ENCODE measurements at regions not wholly inside any gene's neighbourhood (a gene's known extent, or its start where the extent isn't known, plus 50 kb on each side); places are given as distances from the start of the nearest gene placed in this dataset.

DNA sequence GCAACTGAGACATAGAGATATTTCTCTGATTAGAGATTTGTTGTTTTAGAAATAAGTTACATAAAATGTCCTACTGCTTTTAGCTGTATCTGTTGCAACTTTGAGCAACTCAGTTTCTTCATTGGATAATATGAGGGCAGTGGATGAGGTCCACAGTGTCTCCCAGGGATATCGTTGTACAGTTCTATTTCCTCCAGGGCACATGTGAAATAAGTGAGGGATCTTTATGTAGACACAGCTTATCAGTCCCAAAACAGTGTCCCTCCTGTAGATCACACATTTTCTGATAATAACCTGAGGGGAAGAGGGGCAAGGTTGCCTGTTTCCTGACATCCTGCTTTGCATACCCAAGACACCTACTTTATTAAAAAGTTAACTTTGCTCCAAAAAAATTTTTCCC lies 1231.2 kb upstream of the ZEB2 start:
- TF ChIP-seq, protein P1, sequence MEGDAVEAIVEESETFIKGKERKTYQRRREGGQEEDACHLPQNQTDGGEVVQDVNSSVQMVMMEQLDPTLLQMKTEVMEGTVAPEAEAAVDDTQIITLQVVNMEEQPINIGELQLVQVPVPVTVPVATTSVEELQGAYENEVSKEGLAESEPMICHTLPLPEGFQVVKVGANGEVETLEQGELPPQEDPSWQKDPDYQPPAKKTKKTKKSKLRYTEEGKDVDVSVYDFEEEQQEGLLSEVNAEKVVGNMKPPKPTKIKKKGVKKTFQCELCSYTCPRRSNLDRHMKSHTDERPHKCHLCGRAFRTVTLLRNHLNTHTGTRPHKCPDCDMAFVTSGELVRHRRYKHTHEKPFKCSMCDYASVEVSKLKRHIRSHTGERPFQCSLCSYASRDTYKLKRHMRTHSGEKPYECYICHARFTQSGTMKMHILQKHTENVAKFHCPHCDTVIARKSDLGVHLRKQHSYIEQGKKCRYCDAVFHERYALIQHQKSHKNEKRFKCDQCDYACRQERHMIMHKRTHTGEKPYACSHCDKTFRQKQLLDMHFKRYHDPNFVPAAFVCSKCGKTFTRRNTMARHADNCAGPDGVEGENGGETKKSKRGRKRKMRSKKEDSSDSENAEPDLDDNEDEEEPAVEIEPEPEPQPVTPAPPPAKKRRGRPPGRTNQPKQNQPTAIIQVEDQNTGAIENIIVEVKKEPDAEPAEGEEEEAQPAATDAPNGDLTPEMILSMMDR (IDR thresholded peaks at IDR 0.05), result no peak
- no peak for TF ChIP-seq EZH2 (IDR thresholded peaks at IDR 0.05; ENCODE audit: borderline replicate concordance, insufficient read depth, low read depth, low read length, poor library complexity, severe bottlenecking)
